Panc1 (cell line): ENCODE measurements at regions not wholly inside any gene's neighbourhood (a gene's known extent, or its start where the extent isn't known, plus 50 kb on each side); places are given as distances from the start of the nearest gene placed in this dataset.

ENCODE experiments used
- ATAC-seq: fragments of 200-7000 bp; cut with Tn5 transposase; 2 replicates; pipeline ENCODE4 v1.9.1; 2020; ENCODE audit warnings: mild to moderate bottlenecking, moderate library complexity
- BruUV-seq: library from RNA; stranded (reverse); fragments of 400-500 nt; replicated peaks from 2 replicates; lab custom pipeline; 2021; lab: Mats Ljungman, UMichigan
- CTCF ChIA-PET: fragments of 300-600 bp; sonication (Branson Sonifier 250); formaldehyde crosslinking; loops from one replicate; lab custom pipeline; 2022; ENCODE audit warnings: antibody characterized with exemption; lab: Charles Lee
- POLR2A ChIA-PET: fragments of 300-600 bp; sonication (Branson Sonifier 250); formaldehyde crosslinking; loops from one replicate; lab custom pipeline; 2022; ENCODE audit warnings: antibody characterized with exemption; lab: Charles Lee
- DNase-seq: peaks from one replicate; pipeline ENCODE4 v3.0.0-alpha.2; 2010; ENCODE audit warnings: low read depth, low spot score
- H3K27ac ChIP-seq: 2 replicates; pipeline ENCODE4 v1.5.1; 2011; ENCODE audit warnings: mild to moderate bottlenecking, low read length, inconsistent platforms
- H3K27me3 ChIP-seq: fragments of 200-500 bp; sonication (Bioruptor generic); 2 replicates; pipeline ENCODE4 v1.6.0; 2014; ENCODE audit warnings: low read length, inconsistent platforms; ENCODE audit not compliant: control insufficient read depth, insufficient read depth
- H3K36me3 ChIP-seq: fragments of 200-500 bp; sonication (Bioruptor generic); 2 replicates; pipeline ENCODE4 v1.5.1; 2014; ENCODE audit warnings: inconsistent platforms, mild to moderate bottlenecking, low read length, moderate library complexity; ENCODE audit not compliant: control insufficient read depth, insufficient read depth
- H3K4me1 ChIP-seq: 2 replicates; pipeline ENCODE4 v1.5.1; 2011; ENCODE audit warnings: inconsistent platforms, mild to moderate bottlenecking, low read length, moderate library complexity; ENCODE audit not compliant: control insufficient read depth, insufficient read depth
- H3K4me3 ChIP-seq, 2 experiments: 2 replicates each; pipeline ENCODE4 v1.5.1; 2011 to 2012; ENCODE audit warnings: low read depth in 2 of 2, low read length in 2 of 2, mild to moderate bottlenecking in 2 of 2, inconsistent platforms in 1 of 2, moderate library complexity in 1 of 2
- H3K9me3 ChIP-seq: fragments of 200-500 bp; sonication (Bioruptor generic); 2 replicates; pipeline ENCODE4 v1.5.1; 2014; ENCODE audit warnings: low read depth, mild to moderate bottlenecking, inconsistent platforms, low read length, moderate library complexity; ENCODE audit not compliant: control insufficient read depth, insufficient read depth
- CTCF ChIP-seq: fragments of 450-650 bp; IDR thresholded peaks from 2 replicates; pipeline ENCODE4 v1.5.1; 2017; ENCODE audit warnings: mild to moderate bottlenecking
- POLR2AphosphoS5 ChIP-seq: IDR thresholded peaks from 2 replicates; pipeline ENCODE4 v1.6.1; 2012; ENCODE audit warnings: mild to moderate bottlenecking, low read depth, low read length, moderate library complexity
- REST ChIP-seq, 2 experiments: IDR thresholded peaks; 2 replicates each; pipeline ENCODE4 v1.6.1; 2011 to 2012; ENCODE audit warnings: low read depth in 2 of 2, control low read depth in 1 of 2, low read length in 1 of 2, mild to moderate bottlenecking in 1 of 2, moderate library complexity in 1 of 2; ENCODE audit not compliant: insufficient read depth in 1 of 2
- SIN3A ChIP-seq: IDR thresholded peaks from 2 replicates; pipeline ENCODE4 v1.6.1; 2012; ENCODE audit warnings: low read depth, mild to moderate bottlenecking, low read length, moderate library complexity, borderline replicate concordance; ENCODE audit not compliant: insufficient read depth
- TCF7L2 ChIP-seq: IDR thresholded peaks from 2 replicates; pipeline ENCODE4 v1.6.1; 2011; ENCODE audit warnings: mild to moderate bottlenecking, low read depth, low read length, inconsistent platforms
- in situ Hi-C: cut with HindIII; loops from 2 replicates; pipeline ENCODE4 v1.10.0; 2016; ENCODE audit warnings: low sequenced_read_pairs, low pct_unique_long_range_greater_than_20kb
- intact Hi-C: fragments of 100-400 bp; cut with micrococcal nuclease; formaldehyde crosslinking; loops from one replicate; pipeline ENCODE4 v1.10.0; 2022; ENCODE audit not compliant: unreplicated experiment

GRCh38 chr2:75288760-75289159, 89.4 kb upstream of the TACR1 start:
- intact Hi-C loops: no loop called here

GRCh38 chr2:75287624-75288316, 88.5 kb upstream of the TACR1 start:
- BruUV-seq: no TSS peak
- ChIA-PET POLR2A (no interaction called here), CTCF (no interaction called here)
- Histone ChIP-seq H3K27me3 (no peaks in the 10 kb centered on the region), H3K27ac (no peak overlapping the region), H3K9me3 (no peaks in the 10 kb centered on the region), H3K4me3 (no peak overlapping the region), H3K4me1 (no peaks in the 10 kb centered on the region), H3K36me3 (no peaks in the 10 kb centered on the region)
- no peak for DNase-seq
- TF ChIP-seq REST (IDR thresholded peaks at IDR 0.05; ENCODE audit: insufficient read depth in 1 of 2, low read depth in 2 of 2, low read length in 1 of 2) (no peak), TCF7L2 (no peak), POLR2AphosphoS5 (no peak), SIN3A (no peak), CTCF (no peak)
- no peak for ATAC-seq
- intact Hi-C loops (no loop called here), in situ Hi-C loops (no loop called here)

More at GRCh38 chr2:75288760-75289159, 89.4 kb upstream of the TACR1 start:
- ChIA-PET POLR2A (no interaction called here), CTCF (no interaction called here)
- no peak for DNase-seq
- no peak overlapping the region for H3K27ac ChIP-seq
- in situ Hi-C loops: no loop called here
- H3K27me3 ChIP-seq: no peaks in the 10 kb centered on the region
- no peaks in the 10 kb centered on the region for H3K4me1 ChIP-seq
- H3K4me3 ChIP-seq: no peak overlapping the region
- no peaks in the 10 kb centered on the region for H3K9me3 ChIP-seq
- ATAC-seq: no peak
- TF ChIP-seq CTCF: no peak
- TF ChIP-seq SIN3A: no peak
- no peak for TF ChIP-seq TCF7L2
- no peak for TF ChIP-seq REST (IDR thresholded peaks at IDR 0.05; ENCODE audit: insufficient read depth in 1 of 2, low read depth in 2 of 2, low read length in 1 of 2)
- no peak for TF ChIP-seq POLR2AphosphoS5
- H3K36me3 ChIP-seq: no peaks in the 10 kb centered on the region
- BruUV-seq: no TSS peak
